Pons (tissue), 1 donor: ENCODE measurements at regions not wholly inside any gene's neighbourhood (a gene's known extent, or its start where the extent isn't known, plus 50 kb on each side); places are given as distances from the start of the nearest gene placed in this dataset.
"Not testable (repeated sequence)": the region's sequence is repeated elsewhere in the genome, so short reads cannot be mapped to it uniquely, and the experiment has no call there.

ENCODE experiments used
- DNase-seq: peaks from one replicate; pipeline ENCODE4 v3.0.0-alpha.2; 2016; ENCODE audit warnings: low spot score

DNA sequence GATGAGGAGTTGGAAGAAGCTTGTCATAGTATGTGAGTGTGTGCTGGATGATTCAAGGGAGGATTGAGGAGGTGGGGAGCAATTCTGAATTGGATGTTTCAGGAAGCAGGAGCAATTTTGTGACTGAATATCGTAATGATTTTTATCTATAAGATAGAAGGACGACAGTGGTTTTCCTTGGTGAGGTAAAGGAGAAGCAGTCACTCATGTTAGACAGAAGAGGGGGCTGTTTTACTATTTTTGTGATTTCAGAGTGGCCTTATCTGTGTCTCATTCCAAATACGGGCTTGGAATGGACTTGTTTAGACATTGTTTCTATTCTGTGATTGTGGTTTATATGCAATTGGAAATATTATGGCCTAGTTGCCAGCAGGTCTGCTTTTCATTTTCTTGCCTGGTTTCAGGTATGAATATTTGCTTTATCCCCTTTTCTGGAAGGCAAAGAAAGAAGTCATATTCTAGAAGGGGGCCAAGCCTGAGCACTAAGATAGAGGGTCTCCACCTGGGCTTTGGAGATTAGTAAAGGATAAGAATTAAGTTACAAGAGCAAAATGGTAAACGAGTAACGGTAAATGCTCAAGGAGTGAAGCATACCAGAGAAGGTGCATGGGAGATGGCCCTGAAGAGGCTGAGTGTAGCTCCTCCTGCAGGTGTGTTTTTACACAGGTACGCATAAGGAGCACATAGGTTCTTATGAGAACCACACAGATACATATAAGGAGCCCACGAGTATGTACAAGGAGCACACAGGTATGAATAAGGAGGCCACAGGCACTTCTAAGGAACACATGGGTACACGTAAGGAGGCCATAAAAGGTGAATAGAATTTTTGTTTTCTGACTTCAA, 124.6 kb upstream of the KCNAB1 start:
- peak; percentile 20 for DNase-seq

DNA sequence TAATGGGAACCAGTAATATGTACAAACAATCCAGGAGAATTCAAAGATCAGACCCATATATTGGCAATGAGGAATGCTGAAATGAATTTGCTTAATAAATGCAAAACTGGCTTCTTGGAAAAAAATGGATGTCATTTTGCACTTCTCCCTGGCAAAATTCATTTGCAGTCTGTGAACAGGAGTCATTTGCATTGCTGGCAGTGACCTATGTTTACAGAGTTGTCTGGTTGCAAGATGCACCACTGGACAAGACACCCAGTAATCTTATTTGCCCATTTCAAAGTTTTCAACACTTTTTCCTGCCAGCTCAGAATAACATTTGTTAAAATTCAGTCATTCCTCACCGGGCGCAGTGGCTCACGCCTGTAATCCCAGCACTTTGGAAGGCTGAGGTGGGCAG, 123.5 kb upstream of the KCNAB1 start:
- DNase-seq, result no peak

DNA sequence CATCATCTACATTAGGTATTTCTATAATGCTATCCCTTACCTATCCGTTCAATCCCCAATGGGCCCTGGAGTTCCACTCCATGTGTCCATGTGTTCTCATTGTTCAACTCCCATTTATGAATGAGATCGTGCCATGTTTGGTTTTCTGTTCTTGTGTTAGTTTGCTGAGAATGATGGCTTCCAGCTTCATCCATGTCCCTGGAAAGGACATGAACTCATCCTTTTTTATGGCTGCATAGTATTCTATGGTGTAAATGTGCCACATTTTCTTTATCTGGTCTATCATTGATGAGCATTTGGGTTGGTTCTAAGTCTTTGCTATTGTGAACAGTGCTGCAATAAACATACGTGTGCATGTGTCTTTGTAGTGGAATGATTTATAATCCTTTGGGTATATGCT, 122.2 kb upstream of the KCNAB1 start:
- DNase-seq, result not testable (repeated sequence)

DNA sequence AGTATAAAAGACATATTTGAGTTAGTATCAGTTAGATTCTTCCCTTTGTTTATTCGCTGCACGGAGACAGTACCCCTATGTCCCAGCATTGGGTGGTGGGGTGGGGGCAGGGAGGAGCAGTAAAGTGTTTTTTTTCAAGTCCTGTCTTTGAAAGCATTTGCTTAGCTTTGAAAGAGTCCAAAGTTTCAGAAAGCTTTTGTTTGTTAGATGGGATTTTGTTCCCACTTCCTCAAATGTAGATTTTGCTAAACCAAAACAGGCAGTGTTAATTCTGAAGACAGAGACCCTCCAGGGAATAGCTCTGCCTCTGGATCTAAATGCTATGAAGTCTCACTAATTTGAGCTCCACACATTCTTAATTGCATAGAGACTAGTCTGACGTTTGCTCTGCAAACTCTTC, 114.6 kb upstream of the KCNAB1 start:
- no peak for DNase-seq

DNA sequence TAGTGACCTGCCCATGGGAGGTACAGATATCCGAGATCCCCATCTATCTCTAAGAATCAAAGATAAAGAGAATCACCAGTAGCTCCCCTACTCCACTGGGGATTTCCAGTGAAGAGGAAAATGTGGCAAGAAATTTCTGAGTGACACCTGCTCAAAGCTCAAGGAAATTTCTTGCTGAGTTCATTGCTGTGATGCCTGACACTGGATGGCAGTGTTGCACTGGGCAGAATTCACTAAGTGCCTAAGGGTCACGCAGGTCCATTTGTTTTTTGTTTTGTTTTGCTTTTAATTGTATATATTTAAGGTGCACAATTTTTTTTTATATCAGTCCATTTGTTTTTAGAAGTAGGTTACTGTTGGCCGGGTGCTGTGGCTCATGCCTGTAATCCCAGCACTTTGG, 109.5 kb upstream of the KCNAB1 start:
- DNase-seq, result peak; percentile 45

DNA sequence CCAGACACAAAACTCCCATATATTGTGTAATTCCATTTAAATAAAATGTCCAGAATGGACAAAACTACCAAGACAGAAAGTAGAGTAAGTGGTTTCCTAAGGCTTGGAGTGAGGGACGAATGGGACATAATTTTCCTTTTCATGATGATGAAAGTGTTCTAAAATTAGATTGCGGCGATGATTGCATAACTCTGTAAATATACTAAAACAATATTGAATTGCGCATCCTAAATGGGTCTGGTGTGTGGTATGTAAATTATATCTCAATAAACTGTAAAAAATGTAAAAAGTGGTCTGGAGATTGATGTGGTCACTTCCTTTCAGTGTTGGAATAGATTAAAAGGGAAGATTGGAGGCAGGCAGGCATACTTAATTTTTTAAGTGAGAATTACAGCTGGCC, 105.9 kb upstream of the KCNAB1 start:
- no peak for DNase-seq

DNA sequence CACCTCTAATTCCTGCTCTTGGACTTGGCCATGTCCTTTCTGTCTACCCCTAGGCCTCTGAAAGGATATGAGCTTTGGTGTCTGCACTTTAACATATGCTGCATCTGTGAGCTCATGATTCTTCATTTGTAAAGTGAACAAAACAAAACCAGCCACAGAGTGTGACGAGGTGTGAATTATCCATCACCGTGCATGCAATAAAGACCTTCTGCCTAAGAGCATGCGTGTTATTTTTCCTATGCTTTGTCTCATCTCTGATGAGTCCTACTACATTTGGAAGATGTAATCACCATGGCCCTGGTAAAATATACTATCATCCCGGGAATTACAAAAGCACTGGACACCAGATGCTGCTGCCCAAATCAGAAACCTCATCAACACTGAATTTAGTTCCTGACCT, 103.5 kb upstream of the KCNAB1 start:
- no peak for DNase-seq

DNA sequence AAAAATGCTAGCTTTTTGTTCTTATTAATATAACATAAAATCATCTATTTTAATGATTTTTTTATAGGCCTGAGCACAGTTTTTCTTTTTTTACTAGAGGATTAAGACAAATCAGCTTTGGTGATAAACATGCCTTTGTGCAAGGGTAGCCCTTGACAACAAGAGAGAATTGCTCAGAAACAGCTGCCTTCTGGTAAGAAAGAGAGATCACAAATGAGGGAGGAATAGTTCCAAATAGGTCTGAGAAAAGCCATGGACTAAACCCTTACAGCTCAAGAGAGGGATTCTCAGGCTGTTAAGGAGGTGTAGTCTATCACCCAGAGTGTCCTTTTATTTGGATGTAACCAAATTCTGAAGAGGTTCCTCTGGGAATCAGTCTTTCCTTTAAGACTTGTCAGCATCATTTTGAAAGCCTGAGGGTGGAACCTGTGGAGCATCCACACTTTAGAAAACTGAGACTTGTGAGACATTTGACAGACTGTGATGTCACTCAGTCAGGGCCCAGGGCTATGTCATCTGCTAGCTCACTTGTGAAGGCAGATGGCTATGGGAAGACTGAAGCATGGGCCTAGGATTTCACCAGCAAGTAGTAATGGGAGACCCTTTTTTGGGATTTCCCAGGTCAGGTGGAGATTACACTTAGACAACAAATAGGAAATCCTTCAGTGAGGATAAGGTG, 102.9 kb upstream of the KCNAB1 start:
- DNase-seq, result no peak

DNA sequence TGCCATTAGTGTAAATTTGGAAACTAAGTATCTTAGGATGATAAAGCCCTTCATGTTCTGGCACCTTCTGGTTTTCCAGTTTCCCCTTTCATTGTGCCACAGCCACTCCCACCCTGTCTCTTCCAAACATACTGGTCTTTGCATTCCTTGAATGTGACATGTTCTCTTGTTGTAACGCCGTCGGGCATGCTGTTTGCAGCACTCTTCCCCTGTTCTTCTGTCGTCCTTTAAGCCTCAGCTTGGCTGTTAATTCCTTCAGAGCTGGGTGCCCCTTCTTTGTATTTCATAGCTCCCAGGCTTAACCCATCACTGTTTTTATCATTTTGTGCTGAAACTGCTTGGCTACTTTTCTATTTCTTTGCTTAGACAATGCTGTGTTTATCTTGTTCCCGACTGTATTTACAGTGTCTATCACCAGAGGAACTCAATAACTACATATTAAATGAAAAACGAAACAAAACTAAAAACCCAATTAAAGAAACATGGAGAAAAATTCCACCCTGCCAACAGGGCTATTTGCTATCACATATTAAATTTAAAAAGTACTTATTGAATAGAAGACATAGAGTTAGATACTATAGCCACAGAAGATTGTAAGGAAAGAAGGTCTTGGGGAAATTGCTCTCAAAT, 95.4 kb upstream of the KCNAB1 start:
- DNase-seq, result no peak

DNA sequence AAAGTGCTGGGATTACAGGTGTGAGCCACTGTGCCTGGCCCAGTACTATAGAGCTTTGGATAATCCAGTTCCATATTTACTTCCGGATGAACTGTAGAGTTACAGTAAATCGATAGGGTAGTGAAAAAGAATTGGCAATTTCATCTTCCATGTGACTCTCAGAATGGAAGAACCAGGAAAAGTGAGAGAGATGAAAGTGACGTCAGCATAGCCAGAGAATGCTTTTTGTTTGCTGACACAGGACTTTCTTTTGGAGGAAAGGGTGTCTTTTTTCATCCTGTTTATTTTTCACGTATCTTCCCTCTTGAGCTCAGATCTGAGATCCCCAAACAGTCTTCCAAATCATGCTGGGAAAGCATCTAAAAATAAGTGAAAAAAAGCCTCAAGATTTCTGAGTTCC, 91.2 kb upstream of the KCNAB1 start:
- DNase-seq, result no peak

DNA sequence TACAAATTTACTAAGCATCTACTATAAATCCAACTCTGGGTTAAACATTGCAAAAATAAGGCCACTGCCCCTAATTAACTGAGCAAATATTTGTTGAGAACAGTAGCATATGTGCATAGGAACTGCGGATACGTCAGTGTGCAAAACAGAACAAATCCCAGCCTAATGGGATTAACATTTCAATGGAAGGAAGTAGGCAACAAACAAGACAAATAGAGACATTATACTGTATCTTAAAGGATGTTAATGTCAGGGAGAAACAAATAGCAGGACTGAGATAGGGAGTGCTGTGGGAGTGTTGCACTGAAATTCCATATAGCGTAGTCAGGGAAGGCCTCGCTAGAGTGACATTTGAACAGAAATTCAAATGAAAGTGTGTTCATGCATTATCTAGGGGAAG, 89.7 kb upstream of the KCNAB1 start:
- DNase-seq, result no peak

DNA sequence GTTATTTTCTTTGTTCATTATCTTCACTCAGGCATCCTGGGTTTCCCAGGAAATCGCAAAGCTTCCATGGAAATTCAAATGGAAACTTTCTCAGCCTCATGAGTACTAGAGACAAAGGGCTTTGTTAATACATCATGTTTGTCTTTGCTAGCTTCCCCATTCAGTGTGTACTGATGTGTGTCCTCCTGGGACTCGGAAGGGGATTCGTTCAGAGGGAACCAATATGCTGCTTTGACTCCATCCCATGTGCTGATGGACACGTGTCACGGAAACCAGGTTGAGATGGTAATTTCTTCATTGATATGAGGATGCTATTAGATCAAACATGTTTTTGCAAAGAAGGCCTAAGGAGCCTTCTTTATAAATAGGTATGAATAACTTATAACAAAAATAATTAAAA, 87.0 kb upstream of the KCNAB1 start:
- peak; percentile 31 for DNase-seq

DNA sequence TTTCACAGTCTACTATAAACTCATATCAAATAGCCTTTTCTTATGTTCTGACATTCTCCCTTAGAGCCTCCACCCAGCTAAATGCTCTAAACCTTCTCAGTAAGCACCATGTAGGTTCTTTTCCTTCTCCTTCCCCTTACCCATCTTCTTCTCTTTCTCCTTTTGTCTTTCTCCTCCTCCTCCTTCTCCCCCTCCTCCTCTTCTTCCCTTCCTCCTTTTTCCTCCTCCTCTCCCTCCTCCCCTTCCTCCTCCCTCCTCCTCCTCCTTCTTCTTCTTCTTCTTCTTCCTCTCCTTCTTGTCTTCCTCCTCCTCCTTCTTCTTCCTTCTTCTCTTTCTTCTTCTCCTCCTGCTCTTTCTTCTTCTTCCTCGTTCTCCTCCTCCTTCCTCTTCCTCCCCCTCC, 85.2 kb upstream of the KCNAB1 start:
- no peak for DNase-seq

DNA sequence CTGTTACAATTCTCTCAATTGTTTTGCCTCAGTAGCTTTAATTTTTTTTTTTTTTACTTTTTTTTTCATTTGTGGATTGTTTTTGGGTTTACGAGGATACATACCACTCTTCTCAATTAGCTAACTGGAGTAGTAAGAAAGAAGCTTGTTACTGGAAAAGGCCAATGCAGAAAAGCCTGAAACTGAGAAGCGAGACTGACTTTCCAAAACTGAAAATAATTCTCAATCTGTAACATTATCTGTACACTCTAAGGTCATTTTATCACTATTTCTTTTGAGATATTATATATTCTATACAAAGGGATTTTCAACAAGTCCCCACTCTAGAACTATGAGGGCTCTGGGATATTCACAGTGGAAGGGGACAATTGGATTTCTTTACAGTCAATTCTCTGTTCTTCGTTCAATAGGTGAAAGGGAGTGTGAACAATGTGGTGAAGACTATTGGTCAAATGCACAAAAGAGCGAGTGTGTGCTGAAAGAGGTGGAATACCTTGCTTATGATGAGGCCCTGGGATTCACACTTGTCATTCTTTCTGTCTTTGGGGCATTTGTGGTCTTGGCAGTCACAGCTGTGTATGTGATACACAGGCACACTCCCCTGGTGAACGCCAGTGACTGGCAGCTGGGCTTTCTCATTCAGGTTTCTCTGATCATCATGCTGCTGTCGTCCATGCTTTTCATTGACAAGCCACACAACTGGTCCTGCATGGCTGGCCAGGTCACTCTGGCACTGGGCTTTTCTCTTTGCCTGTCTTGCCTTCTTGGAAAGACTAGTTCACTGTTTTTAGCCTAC, 83.9 kb upstream of the KCNAB1 start:
- peak; percentile 10 for DNase-seq

DNA sequence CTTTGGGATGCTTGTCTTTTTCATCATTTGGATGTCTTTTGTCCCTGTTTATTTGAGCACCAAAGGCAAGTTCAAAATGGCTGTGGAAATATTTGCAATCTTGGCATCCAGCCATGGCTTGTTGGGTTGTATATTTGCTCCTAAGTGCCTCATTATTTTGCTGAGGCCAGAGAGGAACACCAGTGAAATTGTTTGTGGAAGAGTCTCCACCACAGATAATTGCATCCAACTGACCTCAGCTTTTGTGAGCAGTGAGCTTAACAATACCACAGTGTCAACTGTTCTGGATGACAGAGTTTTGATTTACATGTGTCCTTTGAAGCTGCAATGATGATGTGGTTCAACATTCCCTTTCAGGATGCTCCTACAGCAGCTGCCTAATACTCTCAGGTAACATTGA, 83.0 kb upstream of the KCNAB1 start:
- peak; percentile 88 for DNase-seq

DNA sequence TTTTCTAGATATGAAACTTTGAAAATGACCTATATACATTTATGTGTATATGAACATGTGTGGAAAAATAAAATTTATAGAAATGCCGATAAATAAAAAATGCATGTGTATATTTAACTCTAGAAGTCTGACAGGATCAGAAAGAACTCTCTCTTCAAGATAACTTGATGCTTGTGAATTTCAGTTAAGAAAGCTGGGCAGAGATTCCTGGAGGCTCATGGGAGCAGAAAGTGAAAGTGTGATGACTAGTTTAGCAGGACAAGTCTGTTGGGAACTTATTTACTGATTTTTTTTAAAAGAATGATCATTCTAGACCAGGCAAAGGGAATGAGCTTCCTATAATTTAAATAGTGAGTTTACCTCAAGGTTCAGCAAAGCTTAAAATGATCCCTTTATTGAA, 81.5 kb upstream of the KCNAB1 start:
- no peak for DNase-seq

DNA sequence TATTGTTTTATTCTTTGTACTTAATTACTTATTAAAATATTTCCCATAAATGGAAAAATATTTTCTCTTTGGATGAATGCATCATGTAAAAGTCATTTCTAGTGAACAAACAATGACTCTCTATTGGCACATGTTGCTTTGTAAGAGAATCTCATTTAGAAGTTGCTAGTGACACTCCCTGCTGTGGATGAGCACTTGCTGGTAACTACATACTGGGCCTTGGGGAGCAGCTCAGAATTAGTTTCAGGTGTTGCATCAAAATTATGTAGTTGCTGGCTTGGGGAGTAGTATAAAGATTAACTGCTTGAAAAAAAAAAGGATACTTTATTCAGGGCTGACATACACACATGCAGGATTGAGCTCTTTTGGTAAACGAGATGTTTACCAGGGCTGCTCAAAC, 80.3 kb upstream of the KCNAB1 start:
- DNase-seq, result peak; percentile 16

DNA sequence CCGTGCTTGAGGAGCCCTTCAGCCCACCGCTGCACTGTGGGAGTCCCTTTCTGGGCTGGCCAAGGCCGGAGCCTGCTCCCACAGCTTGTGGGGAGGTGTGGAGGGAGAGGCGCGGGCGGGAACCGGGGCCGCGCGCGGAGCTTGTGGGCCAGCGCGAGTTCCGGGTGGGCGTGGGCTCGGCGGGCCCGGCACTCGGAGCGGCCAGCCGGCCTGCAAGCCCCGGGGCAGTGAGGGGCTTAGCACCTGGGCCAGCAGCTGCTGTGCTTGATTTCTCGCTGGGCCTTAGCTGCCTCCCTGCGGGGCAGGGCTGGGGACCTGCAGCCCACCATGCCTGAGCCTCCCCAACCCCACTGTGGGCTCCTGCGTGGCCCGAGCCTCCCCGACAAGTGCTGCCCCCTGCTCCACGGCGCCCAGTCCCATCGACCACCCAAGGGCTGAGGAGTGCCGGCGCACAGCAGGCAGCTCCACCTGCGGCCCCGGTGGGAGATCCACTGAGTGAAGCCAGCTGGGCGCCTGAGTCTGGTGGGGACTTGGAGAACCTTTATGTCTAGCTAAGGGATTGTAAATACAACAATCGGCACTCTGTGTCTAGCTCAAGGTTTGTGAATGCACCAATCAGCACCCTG, 79.0 kb upstream of the KCNAB1 start:
- not testable (repeated sequence) for DNase-seq

DNA sequence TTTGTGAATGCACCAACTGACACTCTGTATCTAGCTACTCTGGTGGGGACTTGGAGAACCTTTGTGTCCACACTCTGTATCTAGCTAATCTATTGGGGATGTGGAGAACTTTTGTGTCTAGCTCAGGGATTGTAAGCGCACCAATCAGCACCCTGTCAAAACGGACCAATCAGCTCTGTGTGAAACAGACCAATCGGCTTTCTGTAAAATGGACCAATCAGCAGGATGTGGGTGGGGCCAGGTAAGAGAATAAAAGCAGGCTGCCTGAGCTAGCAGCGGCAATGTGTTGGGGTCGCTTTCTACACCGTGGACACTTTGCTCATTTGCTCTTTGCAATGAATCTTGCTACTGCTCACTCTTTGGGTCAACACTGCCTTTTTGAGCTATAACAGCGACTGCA, 78.5 kb upstream of the KCNAB1 start:
- not testable (repeated sequence) for DNase-seq

DNA sequence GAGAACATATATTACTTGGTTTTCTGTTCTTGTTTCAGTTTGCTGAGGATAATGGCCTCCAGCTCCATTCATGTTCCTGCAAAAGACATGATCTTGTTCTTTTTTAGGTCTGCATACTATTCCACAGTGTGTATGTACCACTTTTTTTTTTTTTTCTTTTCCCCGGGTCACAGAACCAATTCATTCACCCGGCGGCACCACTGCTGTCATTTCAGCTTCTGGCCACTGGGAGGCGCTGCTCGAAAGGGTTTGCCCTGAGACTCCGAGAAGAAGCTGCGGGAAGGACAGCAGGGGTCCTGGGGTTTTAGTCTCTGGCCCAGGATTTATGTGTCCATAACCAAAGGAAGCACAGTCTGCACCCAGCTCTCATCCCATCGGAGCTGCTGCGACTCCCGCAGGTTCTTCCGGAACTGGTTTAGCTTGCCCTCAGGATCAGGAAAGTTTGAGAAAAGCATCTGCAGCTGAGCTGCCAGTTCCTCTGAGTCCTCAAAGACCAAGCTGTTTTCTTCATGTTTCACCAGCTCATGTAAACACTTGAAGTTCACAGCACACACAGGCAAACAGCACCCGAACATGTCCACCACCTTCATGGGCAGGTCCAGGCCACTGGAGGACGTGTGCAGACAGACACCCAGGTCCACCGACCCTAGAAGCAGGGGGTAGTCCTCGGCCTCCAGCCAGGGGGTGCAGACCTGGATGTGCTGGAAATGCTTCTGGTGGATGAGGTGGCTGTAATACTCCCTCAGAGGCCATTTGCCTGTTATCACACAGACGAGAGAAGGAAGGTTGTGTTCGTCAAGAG, 76.3 kb upstream of the KCNAB1 start:
- not testable (repeated sequence) for DNase-seq

DNA sequence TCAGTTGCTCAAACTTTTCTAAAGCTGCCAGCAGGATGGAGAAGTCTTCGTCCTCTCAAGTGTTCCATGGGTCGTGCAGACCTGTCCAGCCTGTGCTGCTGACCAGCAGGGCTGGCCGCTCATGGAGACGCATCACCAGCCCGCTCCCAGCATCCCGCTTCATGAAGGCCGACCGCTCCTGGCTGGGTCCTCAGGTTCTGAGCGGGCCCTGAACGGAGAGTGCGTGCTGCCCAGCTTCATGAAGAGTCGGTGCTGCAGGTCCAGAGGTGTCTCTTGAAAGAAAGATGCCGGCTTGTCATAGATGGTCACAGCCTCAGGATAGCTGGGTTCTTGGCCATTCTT, 75.8 kb upstream of the KCNAB1 start:
- no peak for DNase-seq
